Spleen (tissue), 11 donors: ENCODE measurements at regions not wholly inside any gene's neighbourhood (a gene's known extent, or its start where the extent isn't known, plus 50 kb on each side); places are given as distances from the start of the nearest gene placed in this dataset.
"Not testable (repeated sequence)": the region's sequence is repeated elsewhere in the genome, so short reads cannot be mapped to it uniquely, and the experiment has no call there.

Source experiments
- DNase-seq: peaks from one replicate; pipeline ENCODE4 v3.0.0-alpha.2; 2020
- H3K27ac ChIP-seq, 8 donors: fragments of 200-600 bp; sonication (generic) in 7 of 8; 1 replicate in 4 of 8; 2 replicates in 4 of 8; pipeline versions ENCODE4 v1.5.0 to v1.8.0; 2016 to 2021; ENCODE audit warnings: inconsistent platforms in 4 of 8, mild to moderate bottlenecking in 4 of 8, moderate library complexity in 1 of 8
- H3K27me3 ChIP-seq, 7 donors: fragments of 200-600 bp; sonication (generic) in 6 of 7; replicated peaks in 1 of 7; 1 replicate in 4 of 7; 2 replicates in 3 of 7; pipeline versions ENCODE4 v1.5.0 to v1.8.0; 2016 to 2021; ENCODE audit warnings: inconsistent platforms in 3 of 7, mild to moderate bottlenecking in 1 of 7
- H3K36me3 ChIP-seq, 6 donors: fragments of 200-600 bp; sonication (generic) in 5 of 6; 1 replicate in 4 of 6; 2 replicates in 2 of 6; pipeline versions ENCODE4 v1.5.0 to v1.8.0; 2016 to 2021; ENCODE audit warnings: inconsistent platforms in 2 of 6
- H3K4me1 ChIP-seq, 6 donors: fragments of 200-600 bp; sonication (generic) in 5 of 6; 1 replicate in 3 of 6; 2 replicates in 3 of 6; pipeline versions ENCODE4 v1.5.0 to v1.8.0; 2016 to 2021; ENCODE audit warnings: inconsistent platforms in 3 of 6
- H3K4me3 ChIP-seq, 8 donors: fragments of 200-600 bp; sonication (generic) in 7 of 8; 1 replicate in 4 of 8; 2 replicates in 4 of 8; pipeline versions ENCODE4 v1.5.0 to v1.8.0; 2016 to 2021; ENCODE audit warnings: inconsistent platforms in 4 of 8, mild to moderate bottlenecking in 4 of 8, moderate library complexity in 2 of 8
- H3K9me3 ChIP-seq, 8 donors: fragments of 200-600 bp; sonication (generic) in 7 of 8; 1 replicate in 4 of 8; 2 replicates in 4 of 8; pipeline versions ENCODE4 v1.5.0 to v1.8.0; 2016 to 2021; ENCODE audit warnings: inconsistent platforms in 4 of 8
- CTCF ChIP-seq, 11 experiments: fragments of 200-600 bp in 7 of 11; fragments of 450-650 bp in 4 of 11; sonication (generic) in 4 of 11; IDR thresholded peaks in 8 of 11; conservative IDR thresholded peaks in 3 of 11; 1 replicate in 7 of 11; 2 replicates in 4 of 11; pipeline versions ENCODE4 v1.4.0 to v1.8.0; 2016 to 2021; ENCODE audit warnings: antibody characterized with exemption in 11 of 11, inconsistent platforms in 4 of 11, mild to moderate bottlenecking in 1 of 11
- POLR2A ChIP-seq, 3 donors: fragments of 450-650 bp; IDR thresholded peaks; one replicate each; pipeline ENCODE4 v1.5.1; 2017; ENCODE audit warnings: antibody characterized with exemption in 3 of 3, mild to moderate bottlenecking in 1 of 3
- POLR2AphosphoS5 ChIP-seq, 3 donors: sonication (generic); formaldehyde crosslinking; IDR thresholded peaks; one replicate each; pipeline ENCODE4 v1.5.1; 2017; ENCODE audit warnings: antibody characterized with exemption in 3 of 3
- WGBS, 5 donors: extraction: QIAGEN DNeasy Blood & Tissue Kit in 3 of 5; methylation state at CpG; one replicate each; pipeline versions ENCODE4 v1.1.5 to v1.1.7; 2013 to 2018; 5-methylcytosine and 5-hydroxymethylcytosine counted together
- intact Hi-C: fragments of 100-400 bp; cut with DNase I; formaldehyde crosslinking; loops from one replicate; pipeline ENCODE4 v1.15.0; 2023; ENCODE audit warnings: low total_unique reads
- donor health status: healthy with polysubstance abuse.
- donor health status: DM: no; HTN: no; CAD: no; lungs with moderate emphysema.
- donor health status: DM: no; HTN: no; CAD: no.
- donor health status: Bipolar disorder and iron deficiency.
- donor health status: healthy.
- donor health status: DM: no; HTN: no; CAD: no.
- donor health status: DM: yes; HTN: yes; CAD: no.

DNA sequence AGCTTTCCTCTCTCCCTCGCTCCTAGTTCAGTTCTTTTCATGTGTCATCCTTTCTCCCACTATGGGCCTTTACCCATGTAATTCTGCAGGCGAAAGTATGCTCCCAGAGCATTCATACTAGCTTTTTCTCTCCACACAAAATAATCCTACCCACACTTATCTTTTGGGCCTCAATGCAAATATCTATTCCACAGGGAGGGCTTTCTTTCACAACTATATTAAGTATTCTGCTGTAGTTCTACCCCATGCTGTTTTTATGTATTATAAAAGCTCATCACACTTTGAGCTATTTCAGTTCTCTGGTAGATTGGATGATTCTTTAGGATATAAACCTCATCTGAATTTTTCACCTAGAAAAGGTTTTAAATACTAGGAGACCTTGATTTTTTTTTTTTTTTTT is 774.6 kb upstream of the CRIM1 start:
- Histone ChIP-seq H3K27me3 (no peaks in the 10 kb centered on the region), H3K27ac (no peak overlapping the region), H3K4me1 (no peaks in the 10 kb centered on the region), H3K36me3 (no peaks in the 10 kb centered on the region), H3K9me3 (peaks cover 0 to 20% (median 12%) of the 10 kb centered on the region in 8 donors), H3K4me3 (no peak overlapping the region)
- TF ChIP-seq CTCF (IDR thresholded peaks at IDR 0.05 in 8 of 11, conservative IDR thresholded peaks at IDR 0.05 in 3 of 11) (no peak), POLR2AphosphoS5 (IDR thresholded peaks at IDR 0.05) (no peak), POLR2A (IDR thresholded peaks at IDR 0.05) (no peak)
- no peak for DNase-seq
- intact Hi-C loops = no loop called here
- WGBS, 5 donors = 71 to 89% (median 80%) methylated on average over 2 of the region's 2 CpGs

GRCh38 chr2:35568574-35568973 is 787.0 kb upstream of the CRIM1 start:
- H3K9me3 ChIP-seq = peaks cover 0 to 22% (median 3%) of the 10 kb centered on the region in 8 donors
- WGBS, 5 donors = 76 to 94% (median 90%) methylated on average over 8 to 14 of the region's 14 CpGs
- DNase-seq, intact Hi-C loops, H3K4me3 ChIP-seq, H3K36me3 ChIP-seq, H3K4me1 ChIP-seq, H3K27me3 ChIP-seq, H3K27ac ChIP-seq: not testable (repeated sequence)

- peaks cover 0 to 4% (median 0%) of the 10 kb centered on the region in 8 donors for H3K9me3 ChIP-seq
- H3K4me3 ChIP-seq = no peak overlapping the region
- no peaks in the 10 kb centered on the region for H3K27me3 ChIP-seq
- no peak overlapping the region for H3K27ac ChIP-seq
- DNase-seq = no peak
- intact Hi-C loops = no loop called here
- WGBS, 5 donors = 83 to 94% (median 90%) methylated on average over 2 of the region's 2 CpGs
- no peaks in the 10 kb centered on the region for H3K4me1 ChIP-seq
- TF ChIP-seq POLR2A (IDR thresholded peaks at IDR 0.05) = no peak
- no peak for TF ChIP-seq CTCF (IDR thresholded peaks at IDR 0.05 in 8 of 11, conservative IDR thresholded peaks at IDR 0.05 in 3 of 11)
- no peak for TF ChIP-seq POLR2AphosphoS5 (IDR thresholded peaks at IDR 0.05)
- H3K36me3 ChIP-seq = no peaks in the 10 kb centered on the region
These were observed 793.1 kb upstream of the CRIM1 start for GRCh38 chr2:35562488-35562887.

- Histone ChIP-seq H3K36me3 (no peaks in the 10 kb centered on the region), H3K27me3 (no peaks in the 10 kb centered on the region), H3K4me3 (no peak overlapping the region), H3K27ac (no peak overlapping the region), H3K4me1 (no peaks in the 10 kb centered on the region), H3K9me3 (peaks cover 0 to 2% (median 0%) of the 10 kb centered on the region in 8 donors)
- DNase-seq = no peak
- 80 to 89% (median 83%) methylated on average over 1 of the region's 1 CpG for WGBS, 5 donors
- no peak for TF ChIP-seq POLR2AphosphoS5 (IDR thresholded peaks at IDR 0.05)
- TF ChIP-seq POLR2A (IDR thresholded peaks at IDR 0.05) = no peak
- no peak for TF ChIP-seq CTCF (IDR thresholded peaks at IDR 0.05 in 8 of 11, conservative IDR thresholded peaks at IDR 0.05 in 3 of 11)
- intact Hi-C loops = no loop called here
These were observed 807.4 kb upstream of the CRIM1 start for GRCh38 chr2:35548171-35548570.

DNA sequence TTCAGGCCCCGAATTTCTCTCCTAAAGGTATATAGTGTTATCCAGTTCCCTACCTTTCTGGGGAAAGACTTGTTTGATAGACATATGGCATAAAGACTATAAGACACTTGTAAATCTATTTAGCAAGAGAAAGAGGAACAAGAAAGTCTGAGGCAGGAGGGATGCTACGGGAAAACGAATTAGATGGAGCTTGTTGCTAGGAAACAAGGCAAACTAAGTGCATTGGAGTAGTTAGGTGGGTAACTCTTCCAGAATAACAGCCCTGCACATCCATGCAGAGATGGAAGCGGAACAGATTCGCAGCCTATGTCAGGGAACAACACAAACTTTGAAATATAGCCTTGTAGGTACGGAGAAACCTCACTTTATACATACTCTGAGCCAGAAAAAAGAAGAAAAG is 810.3 kb upstream of the CRIM1 start:
- 71 to 82% (median 79%) methylated on average over 6 of the region's 6 CpGs for WGBS, 5 donors

More for the DNA sequence above, 810.3 kb upstream of the CRIM1 start:
- Histone ChIP-seq H3K4me1 (no peaks in the 10 kb centered on the region), H3K27me3 (no peaks in the 10 kb centered on the region), H3K36me3 (no peaks in the 10 kb centered on the region), H3K9me3 (peaks cover 0 to 3% (median 0%) of the 10 kb centered on the region in 8 donors), H3K4me3 (no peak overlapping the region), H3K27ac (no peak overlapping the region)
- no peak for TF ChIP-seq CTCF (IDR thresholded peaks at IDR 0.05 in 8 of 11, conservative IDR thresholded peaks at IDR 0.05 in 3 of 11)
- no peak for TF ChIP-seq POLR2A (IDR thresholded peaks at IDR 0.05)
- no peak for TF ChIP-seq POLR2AphosphoS5 (IDR thresholded peaks at IDR 0.05)
- no peak for DNase-seq
- intact Hi-C loops = no loop called here
